ENCODE measurements at regions not wholly inside any gene's neighbourhood (a gene's known extent, or its start where the extent isn't known, plus 50 kb on each side); places are given as distances from the start of the nearest gene placed in this dataset.

DNA sequence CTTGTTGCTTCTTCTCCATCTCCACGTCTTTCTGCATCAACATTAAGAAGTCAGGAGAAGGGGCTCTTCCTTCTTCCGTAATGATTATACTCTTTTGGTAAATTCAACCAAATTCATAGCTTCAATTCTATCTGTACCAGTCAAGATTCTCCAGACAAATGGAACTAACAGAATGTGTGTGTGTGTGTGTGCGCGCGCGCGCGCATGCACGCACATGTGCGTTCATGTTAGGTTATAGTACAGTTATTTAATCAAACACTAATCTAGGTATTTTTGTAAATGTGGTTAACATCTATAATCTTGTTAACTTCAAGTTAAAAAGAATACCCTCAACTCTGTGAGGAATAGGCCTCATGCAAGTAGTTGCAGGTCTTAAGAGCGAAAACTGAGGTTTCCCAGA, 150.3 kb upstream of the TAS2R1 start:
- no peak for ATAC-seq
- TF ChIP-seq SNAI2 (CRISPR knock-in tag; IDR thresholded peaks at IDR 0.05), result no peak
- no peak for TF ChIP-seq CSDC2 (CRISPR knock-in tag; IDR thresholded peaks at IDR 0.05)
- no peak for TF ChIP-seq ARNTL (CRISPR knock-in tag; IDR thresholded peaks at IDR 0.05; ENCODE audit: borderline replicate concordance, low read depth)
- no peak for TF ChIP-seq GLIS3 (CRISPR knock-in tag; IDR thresholded peaks at IDR 0.05)
- no peak for TF ChIP-seq ISL1 (CRISPR knock-in tag; IDR thresholded peaks at IDR 0.05)
- TF ChIP-seq ZNF565 (CRISPR knock-in tag; conservative IDR thresholded peaks at IDR 0.05; ENCODE audit: low read depth), result no peak
- TF ChIP-seq, protein P1, sequence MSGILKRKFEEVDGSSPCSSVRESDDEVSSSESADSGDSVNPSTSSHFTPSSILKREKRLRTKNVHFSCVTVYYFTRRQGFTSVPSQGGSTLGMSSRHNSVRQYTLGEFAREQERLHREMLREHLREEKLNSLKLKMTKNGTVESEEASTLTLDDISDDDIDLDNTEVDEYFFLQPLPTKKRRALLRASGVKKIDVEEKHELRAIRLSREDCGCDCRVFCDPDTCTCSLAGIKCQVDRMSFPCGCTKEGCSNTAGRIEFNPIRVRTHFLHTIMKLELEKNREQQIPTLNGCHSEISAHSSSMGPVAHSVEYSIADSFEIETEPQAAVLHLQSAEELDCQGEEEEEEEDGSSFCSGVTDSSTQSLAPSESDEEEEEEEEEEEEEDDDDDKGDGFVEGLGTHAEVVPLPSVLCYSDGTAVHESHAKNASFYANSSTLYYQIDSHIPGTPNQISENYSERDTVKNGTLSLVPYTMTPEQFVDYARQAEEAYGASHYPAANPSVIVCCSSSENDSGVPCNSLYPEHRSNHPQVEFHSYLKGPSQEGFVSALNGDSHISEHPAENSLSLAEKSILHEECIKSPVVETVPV (CRISPR knock-in tag; IDR thresholded peaks at IDR 0.05), result no peak
- TF ChIP-seq OSR1 (CRISPR knock-in tag; IDR thresholded peaks at IDR 0.05), result no peak
- TF ChIP-seq BACH2 (CRISPR knock-in tag; IDR thresholded peaks at IDR 0.05; ENCODE audit: borderline replicate concordance), result no peak
- TF ChIP-seq ZFP30 (CRISPR knock-in tag; IDR thresholded peaks at IDR 0.05), result no peak
- TF ChIP-seq TCF4 (CRISPR knock-in tag; IDR thresholded peaks at IDR 0.05; ENCODE audit: borderline replicate concordance), result no peak
- TF ChIP-seq PATZ1 (CRISPR knock-in tag; IDR thresholded peaks at IDR 0.05; ENCODE audit: borderline replicate concordance), result no peak
- no peak for TF ChIP-seq POU6F1 (CRISPR knock-in tag; IDR thresholded peaks at IDR 0.05; ENCODE audit: borderline replicate concordance, low read depth)
- TF ChIP-seq TSHZ2 (CRISPR knock-in tag; IDR thresholded peaks at IDR 0.05), result no peak
- no peak for TF ChIP-seq ZNF70 (CRISPR knock-in tag; IDR thresholded peaks at IDR 0.05)
- no peak for TF ChIP-seq ZFP3 (CRISPR knock-in tag; IDR thresholded peaks at IDR 0.05)
- TF ChIP-seq PPARA (CRISPR knock-in tag; IDR thresholded peaks at IDR 0.05; ENCODE audit: borderline replicate concordance), result no peak
- no peak for TF ChIP-seq ZNF8 (CRISPR knock-in tag; IDR thresholded peaks at IDR 0.05)
- no peak for TF ChIP-seq CREB5 (CRISPR knock-in tag; IDR thresholded peaks at IDR 0.05; ENCODE audit: low read depth)

DNA sequence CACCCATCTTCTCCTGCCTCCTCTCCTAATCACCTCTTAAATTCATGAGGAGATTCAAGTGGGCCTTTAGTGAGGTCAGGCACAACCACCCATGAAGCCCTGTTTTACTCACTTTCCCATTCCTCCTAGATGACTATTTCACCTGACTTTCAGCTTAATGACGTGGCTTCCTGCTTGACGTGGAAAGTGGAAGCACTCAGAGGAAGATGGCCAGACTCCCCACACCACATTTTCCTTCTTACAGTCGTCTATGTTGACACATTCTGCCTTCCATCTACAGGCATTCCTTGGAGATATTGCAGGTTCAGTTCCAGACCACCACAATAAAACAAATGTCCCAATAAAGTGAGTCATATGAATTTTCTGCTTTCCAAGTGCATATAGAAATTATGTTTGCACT, 146.4 kb upstream of the TAS2R1 start:
- TF ChIP-seq TOX (CRISPR knock-in tag; IDR thresholded peaks at IDR 0.05; ENCODE audit: borderline replicate concordance), result no peak
- TF ChIP-seq BACH2 (CRISPR knock-in tag; IDR thresholded peaks at IDR 0.05; ENCODE audit: borderline replicate concordance), result no peak
- ATAC-seq, result no peak

DNA sequence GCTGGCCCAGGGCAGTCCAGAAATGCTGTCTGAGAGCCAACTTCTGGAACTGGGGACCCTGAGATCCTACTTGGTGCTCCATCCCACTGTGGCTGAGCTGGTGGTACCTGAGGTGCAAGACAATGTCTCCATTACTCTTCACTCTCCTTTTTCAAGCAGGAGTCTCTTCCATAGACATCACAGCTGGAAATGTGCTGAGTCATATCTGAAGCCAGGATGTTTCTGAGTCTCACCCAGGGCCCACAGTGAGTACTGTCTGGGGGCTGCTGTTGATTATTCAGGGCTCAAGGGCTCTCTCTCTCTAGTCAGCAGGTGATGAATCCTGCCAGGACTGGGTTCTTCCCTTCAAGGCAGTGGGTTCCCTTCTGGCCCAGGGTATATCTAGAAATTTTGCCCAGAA, 145.2 kb upstream of the TAS2R1 start:
- no peak for ATAC-seq

More for the DNA sequence above, 145.2 kb upstream of the TAS2R1 start:
- no peak for TF ChIP-seq TSHZ2 (CRISPR knock-in tag; IDR thresholded peaks at IDR 0.05)

Measured in SK-N-SH treated with all-trans-retinoic acid at 6 μM for 48 hours (cell line).